ENCODE measurements at regions not wholly inside any gene's neighbourhood (a gene's known extent, or its start where the extent isn't known, plus 50 kb on each side); places are given as distances from the start of the nearest gene placed in this dataset.

DNA sequence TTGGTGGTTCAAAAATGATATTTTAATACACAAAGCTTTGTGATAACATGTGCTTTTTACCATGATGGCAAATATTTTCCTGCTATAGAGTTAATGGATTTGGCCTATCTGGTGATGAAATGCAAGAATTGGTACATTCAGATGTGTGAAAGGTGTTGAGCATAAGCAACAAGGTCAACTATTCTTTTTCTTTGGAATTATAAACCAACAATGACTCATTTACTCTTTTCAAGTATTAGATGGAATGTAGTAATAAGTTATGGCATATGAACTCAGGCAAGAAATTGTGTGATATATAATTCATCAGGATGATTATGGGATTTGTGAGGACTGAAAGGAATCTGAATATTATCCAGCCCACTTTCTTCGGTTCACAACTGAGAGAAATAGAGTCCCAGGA lies 471.4 kb downstream of the ETNK1 start:
- TF ChIP-seq, protein P1, sequence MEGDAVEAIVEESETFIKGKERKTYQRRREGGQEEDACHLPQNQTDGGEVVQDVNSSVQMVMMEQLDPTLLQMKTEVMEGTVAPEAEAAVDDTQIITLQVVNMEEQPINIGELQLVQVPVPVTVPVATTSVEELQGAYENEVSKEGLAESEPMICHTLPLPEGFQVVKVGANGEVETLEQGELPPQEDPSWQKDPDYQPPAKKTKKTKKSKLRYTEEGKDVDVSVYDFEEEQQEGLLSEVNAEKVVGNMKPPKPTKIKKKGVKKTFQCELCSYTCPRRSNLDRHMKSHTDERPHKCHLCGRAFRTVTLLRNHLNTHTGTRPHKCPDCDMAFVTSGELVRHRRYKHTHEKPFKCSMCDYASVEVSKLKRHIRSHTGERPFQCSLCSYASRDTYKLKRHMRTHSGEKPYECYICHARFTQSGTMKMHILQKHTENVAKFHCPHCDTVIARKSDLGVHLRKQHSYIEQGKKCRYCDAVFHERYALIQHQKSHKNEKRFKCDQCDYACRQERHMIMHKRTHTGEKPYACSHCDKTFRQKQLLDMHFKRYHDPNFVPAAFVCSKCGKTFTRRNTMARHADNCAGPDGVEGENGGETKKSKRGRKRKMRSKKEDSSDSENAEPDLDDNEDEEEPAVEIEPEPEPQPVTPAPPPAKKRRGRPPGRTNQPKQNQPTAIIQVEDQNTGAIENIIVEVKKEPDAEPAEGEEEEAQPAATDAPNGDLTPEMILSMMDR (IDR thresholded peaks at IDR 0.05): no peak
- no peak for TF ChIP-seq POLR2A (IDR thresholded peaks at IDR 0.05)

Data from lower leg skin (tissue), 3 donors.